ENCODE measurements at regions not wholly inside any gene's neighbourhood (a gene's known extent, or its start where the extent isn't known, plus 50 kb on each side); places are given as distances from the start of the nearest gene placed in this dataset.

- Histone ChIP-seq H3K9me3 (no peaks in the 10 kb centered on the region), H3K4me1 (no peaks in the 10 kb centered on the region), H3K27ac (no peak overlapping the region), H3K4me3 (no peak overlapping the region), H3K27me3 (no peaks in the 10 kb centered on the region), H3K36me3 (peaks cover 0 to 52% (median 36%) of the 10 kb centered on the region in 4 donors)
- TF ChIP-seq POLR2A (IDR thresholded peaks at IDR 0.05) (no peak), CTCF (IDR thresholded peaks at IDR 0.05) (no peak), POLR2AphosphoS5 (IDR thresholded peaks at IDR 0.05) (no peak), EP300 (IDR thresholded peaks at IDR 0.05) (no peak)
- intact Hi-C loops (cut with DNase I; ENCODE audit: low total_unique reads): no loop called here
- WGBS, 5 donors: 57 to 85% (median 81%) methylated on average over 4 of the region's 4 CpGs
- DNase-seq: no peak
Measured at GRCh38 chr6:144853603-144854002, 568.5 kb downstream of the UTRN start.

- no peak for DNase-seq
- H3K9me3 ChIP-seq: no peaks in the 10 kb centered on the region
- TF ChIP-seq POLR2AphosphoS5 (IDR thresholded peaks at IDR 0.05) (no peak), CTCF (IDR thresholded peaks at IDR 0.05) (no peak)
- no peak overlapping the region for H3K4me3 ChIP-seq
- intact Hi-C loops (cut with DNase I; ENCODE audit: low total_unique reads): no loop called here
- WGBS, 5 donors: 78 to 88% (median 82%) methylated on average over 1 of the region's 1 CpG
- H3K27me3 ChIP-seq: no peaks in the 10 kb centered on the region
- H3K27ac ChIP-seq: no peak overlapping the region
- H3K4me1 ChIP-seq: no peaks in the 10 kb centered on the region
- H3K36me3 ChIP-seq: peaks cover 0 to 43% (median 34%) of the 10 kb centered on the region in 4 donors
Measured at GRCh38 chr6:144854654-144855053, 569.5 kb downstream of the UTRN start.

- DNase-seq: no peak
- H3K27ac ChIP-seq: no peak overlapping the region
Measured at GRCh38 chr6:144855375-144855774, 570.2 kb downstream of the UTRN start.

DNA sequence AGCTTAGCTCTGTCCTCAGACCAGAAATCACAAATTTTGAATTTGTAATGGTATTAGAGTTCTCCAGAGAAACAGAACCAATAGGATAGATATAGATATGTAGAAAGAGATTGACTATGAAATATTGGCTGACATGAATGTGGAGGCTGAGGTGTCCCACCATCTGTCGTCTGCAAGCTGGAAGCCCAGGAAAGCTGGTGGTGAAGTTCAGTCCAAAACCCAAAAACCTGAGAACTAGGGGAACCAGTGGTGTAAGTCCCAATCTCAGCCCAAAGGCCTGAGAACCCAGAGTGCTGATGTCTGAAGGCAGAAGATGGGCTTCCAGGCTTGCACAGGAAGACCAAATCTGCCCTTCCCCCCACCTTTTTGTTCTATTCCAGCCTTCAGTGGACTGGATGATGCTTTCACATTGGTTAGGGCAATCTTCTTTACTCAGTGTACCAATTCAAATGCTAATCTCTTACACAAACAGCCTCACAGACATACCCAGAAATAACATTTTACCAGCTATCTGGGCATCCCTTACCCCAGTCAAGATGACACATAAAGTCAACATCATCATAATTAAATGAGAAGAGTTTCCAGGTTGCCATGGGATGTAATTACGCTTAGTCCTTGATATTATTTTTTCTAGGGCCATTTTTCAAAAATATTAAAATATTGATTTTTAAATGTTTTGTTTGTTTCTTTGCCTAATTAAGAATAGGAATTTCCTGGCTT lies 570.8 kb downstream of the UTRN start:
- TF ChIP-seq POLR2AphosphoS5 (IDR thresholded peaks at IDR 0.05) (no peak), EP300 (IDR thresholded peaks at IDR 0.05) (no peak), POLR2A (IDR thresholded peaks at IDR 0.05) (no peak), CTCF (IDR thresholded peaks at IDR 0.05) (no peak)
- DNase-seq: no peak
- Histone ChIP-seq H3K9me3 (no peaks in the 10 kb centered on the region), H3K27ac (no peak overlapping the region), H3K27me3 (no peaks in the 10 kb centered on the region), H3K4me3 (no peak overlapping the region), H3K36me3 (peaks cover 0 to 30% (median 23%) of the 10 kb centered on the region in 4 donors), H3K4me1 (no peaks in the 10 kb centered on the region)
- 88 to 97% (median 95%) methylated on average over 2 of the region's 2 CpGs for WGBS, 5 donors
- intact Hi-C loops (cut with DNase I; ENCODE audit: low total_unique reads): no loop called here

More at GRCh38 chr6:144855375-144855774, 570.2 kb downstream of the UTRN start:
- H3K9me3 ChIP-seq: no peaks in the 10 kb centered on the region
- H3K4me1 ChIP-seq: no peaks in the 10 kb centered on the region
- H3K4me3 ChIP-seq: no peak overlapping the region
- TF ChIP-seq POLR2AphosphoS5 (IDR thresholded peaks at IDR 0.05): no peak
- TF ChIP-seq CTCF (IDR thresholded peaks at IDR 0.05): no peak
- no peak for TF ChIP-seq POLR2A (IDR thresholded peaks at IDR 0.05)
- TF ChIP-seq EP300 (IDR thresholded peaks at IDR 0.05): no peak
- peaks cover 0 to 36% (median 29%) of the 10 kb centered on the region in 4 donors for H3K36me3 ChIP-seq
- H3K27me3 ChIP-seq: no peaks in the 10 kb centered on the region
- intact Hi-C loops (cut with DNase I; ENCODE audit: low total_unique reads): no loop called here
